Aorta (tissue), 5 donors: ENCODE measurements at regions not wholly inside any gene's neighbourhood (a gene's known extent, or its start where the extent isn't known, plus 50 kb on each side); places are given as distances from the start of the nearest gene placed in this dataset.
"Not testable (repeated sequence)": the region's sequence is repeated elsewhere in the genome, so short reads cannot be mapped to it uniquely, and the experiment has no call there.

Experiments used
- ATAC-seq: fragments of 200-7000 bp; cut with Tn5 transposase; one replicate; pipeline ENCODE4 v1.9.1; 2022; ENCODE audit warnings: moderate library complexity; ENCODE audit not compliant: low FRiP score
- DNase-seq, 2 donors: peaks; one replicate each; pipeline ENCODE4 v3.0.0-alpha.2; 2020
- H3K27ac ChIP-seq, 2 donors: one replicate each; pipeline ENCODE4 v1.5.1; 2013; ENCODE audit warnings: low read length in 2 of 2, mild to moderate bottlenecking in 2 of 2, moderate library complexity in 2 of 2, control low read depth in 1 of 2, inconsistent platforms in 1 of 2, low read depth in 1 of 2
- H3K27me3 ChIP-seq, 2 donors: one replicate each; pipeline ENCODE4 v1.6.1; 2013; ENCODE audit warnings: control low read depth in 1 of 2, low read length in 1 of 2, mild to moderate bottlenecking in 1 of 2, moderate library complexity in 1 of 2; ENCODE audit not compliant: insufficient read depth in 2 of 2, control insufficient read depth in 1 of 2
- H3K36me3 ChIP-seq, 2 donors: one replicate each; pipeline ENCODE4 v1.6.1; 2013; ENCODE audit warnings: control low read depth in 1 of 2, low read length in 1 of 2, mild to moderate bottlenecking in 1 of 2; ENCODE audit not compliant: insufficient read depth in 2 of 2, control insufficient read depth in 1 of 2
- H3K4me1 ChIP-seq, 2 donors: one replicate each; pipeline ENCODE4 v1.6.1; 2013; ENCODE audit warnings: low read length in 2 of 2, control low read depth in 1 of 2, mild to moderate bottlenecking in 1 of 2, moderate library complexity in 1 of 2; ENCODE audit not compliant: insufficient read depth in 2 of 2, control insufficient read depth in 1 of 2
- H3K4me3 ChIP-seq, 2 donors: one replicate each; pipeline ENCODE4 v1.5.1; 2013; ENCODE audit warnings: low read length in 2 of 2, control low read depth in 1 of 2, mild to moderate bottlenecking in 1 of 2
- H3K9me3 ChIP-seq: one replicate; pipeline ENCODE4 v1.6.1; 2013; ENCODE audit warnings: mild to moderate bottlenecking, low read length; ENCODE audit not compliant: control insufficient read depth
- WGBS, 2 donors: extraction: QIAGEN DNeasy Blood & Tissue Kit; methylation state at CpG; one replicate each; pipeline ENCODE4 v1.1.7; 2013; 5-methylcytosine and 5-hydroxymethylcytosine counted together
- intact Hi-C, 2 donors: fragments of 100-400 bp; cut with DNase I; formaldehyde crosslinking; loops; one replicate each; pipeline versions ENCODE4 v1.14.2 to v1.15.0; 2022
- donor health status: healthy with polysubstance abuse.
- donor health status: Bipolar disorder and iron deficiency.
- donor health status: DM: no; HTN: no; CAD: no.
- donor health status: DM: no; HTN: no; CAD: no.
- donor health status: DM: yes; HTN: yes; CAD: no.

DNA sequence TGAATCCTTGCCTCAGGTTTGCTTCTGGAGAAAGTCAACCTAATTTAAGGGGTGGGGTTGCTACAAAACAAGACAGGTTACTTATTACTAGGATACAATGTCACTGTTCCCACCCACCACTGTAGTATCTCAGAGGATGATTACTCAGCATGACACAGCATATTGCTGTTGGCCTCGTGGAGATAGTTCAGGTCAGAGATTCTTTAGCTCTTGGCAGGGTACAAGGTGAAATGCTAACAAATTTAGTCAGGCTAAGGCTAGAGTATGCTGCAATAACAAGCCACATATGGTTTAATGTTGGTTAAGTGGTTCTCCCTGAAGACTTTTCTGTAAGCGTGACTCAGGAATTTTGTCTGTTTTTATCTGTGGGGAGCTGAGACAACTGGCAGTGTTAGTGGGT, 161.8 kb downstream of the EDEM1 start:
- DNase-seq (no peak), ATAC-seq (no peak)
- peaks cover 1% of the 10 kb centered on the region for H3K9me3 ChIP-seq
- no peak overlapping the region for H3K4me3 ChIP-seq
- H3K27me3 ChIP-seq = peaks cover 0 to 3% of the 10 kb centered on the region in 2 donors
- WGBS, 2 donors = 49 to 56% methylated on average over 2 of the region's 2 CpGs
- H3K36me3 ChIP-seq = no peaks in the 10 kb centered on the region
- H3K4me1 ChIP-seq = no peaks in the 10 kb centered on the region
- intact Hi-C loops = no loop called here
- no peak overlapping the region for H3K27ac ChIP-seq

DNA sequence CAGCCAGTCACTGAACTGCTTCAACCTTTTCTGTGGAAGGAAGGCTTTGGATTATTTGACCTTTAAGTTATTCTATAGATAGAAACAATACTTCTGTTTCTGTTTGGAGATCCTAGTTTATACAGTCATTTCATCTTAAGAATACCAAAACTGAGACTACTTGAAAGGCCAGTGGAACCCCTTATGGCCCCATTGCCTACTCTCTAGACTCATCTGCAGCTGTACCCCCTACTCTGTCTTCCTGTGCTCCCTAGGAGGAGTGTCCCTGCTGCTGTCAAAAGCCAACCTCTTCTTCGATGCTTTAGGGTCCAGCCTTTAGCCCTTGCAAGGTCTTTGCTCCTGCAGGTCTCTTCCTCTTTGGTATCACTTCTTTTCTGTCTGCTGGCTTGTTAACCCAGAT, 169.6 kb downstream of the EDEM1 start:
- Histone ChIP-seq H3K27ac (no peak overlapping the region), H3K9me3 (peaks cover 2% of the 10 kb centered on the region), H3K4me3 (no peak overlapping the region), H3K36me3 (no peaks in the 10 kb centered on the region), H3K27me3 (no peaks in the 10 kb centered on the region), H3K4me1 (no peaks in the 10 kb centered on the region)
- 77 to 82% methylated on average over 1 of the region's 1 CpG for WGBS, 2 donors
- no peak for ATAC-seq
- intact Hi-C loops = no loop called here
- no peak for DNase-seq

DNA sequence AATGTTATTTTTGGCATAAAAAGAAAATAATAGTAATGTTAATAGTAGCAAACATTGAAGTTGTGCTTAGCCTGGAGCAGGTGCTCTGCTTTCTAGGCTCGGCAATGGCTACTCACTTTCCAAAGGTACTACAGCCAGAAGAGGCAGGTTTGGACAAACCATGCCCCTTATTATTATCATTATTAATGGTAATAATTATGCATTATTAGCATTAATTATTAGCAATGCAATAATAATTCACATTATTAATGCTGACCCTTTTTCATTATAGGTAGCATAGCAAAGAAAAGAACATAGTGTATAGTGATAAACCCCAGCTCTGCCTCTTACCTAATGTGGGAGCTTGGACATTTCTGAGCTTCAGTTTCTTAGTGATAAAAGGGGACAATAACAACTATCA, 171.4 kb downstream of the EDEM1 start:
- no peak for ATAC-seq
- 95 to 97% methylated on average over 1 of the region's 1 CpG for WGBS, 2 donors
- no peaks in the 10 kb centered on the region for H3K4me1 ChIP-seq

DNA sequence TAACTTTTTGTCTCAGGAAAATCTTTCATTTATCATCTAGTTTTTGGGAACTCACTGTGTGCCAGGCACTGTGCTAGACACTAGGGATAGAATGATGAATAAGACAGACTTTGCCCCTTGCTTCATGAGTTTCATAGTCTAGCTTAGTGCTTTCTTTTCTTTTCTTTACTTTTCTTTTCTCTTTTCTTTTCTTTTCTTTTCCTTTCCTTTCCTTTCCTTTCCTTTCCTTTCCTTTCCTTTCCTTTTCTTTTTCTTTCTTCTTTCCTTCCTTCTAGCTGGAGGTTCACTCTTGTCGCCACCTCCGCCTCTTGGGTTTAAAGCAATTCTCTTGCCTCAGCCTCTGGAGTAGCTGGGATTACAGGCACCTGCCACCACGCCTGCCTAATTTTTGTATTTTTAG, 172.9 kb downstream of the EDEM1 start:
- Histone ChIP-seq H3K36me3 (no peaks in the 10 kb centered on the region), H3K9me3 (peaks cover 2% of the 10 kb centered on the region), H3K4me1 (no peaks in the 10 kb centered on the region), H3K4me3 (no peak overlapping the region), H3K27ac (no peak overlapping the region), H3K27me3 (no peaks in the 10 kb centered on the region)
- 91 to 95% methylated on average over 3 of the region's 3 CpGs for WGBS, 2 donors
- DNase-seq (no peak), ATAC-seq (no peak)
- intact Hi-C loops = no loop called here

More for the DNA sequence above, 171.4 kb downstream of the EDEM1 start:
- no peaks in the 10 kb centered on the region for H3K27me3 ChIP-seq
- H3K4me3 ChIP-seq = no peak overlapping the region
- H3K27ac ChIP-seq = no peak overlapping the region
- intact Hi-C loops = no loop called here
- no peaks in the 10 kb centered on the region for H3K36me3 ChIP-seq
- H3K9me3 ChIP-seq = peaks cover 2% of the 10 kb centered on the region
- DNase-seq = no peak

DNA sequence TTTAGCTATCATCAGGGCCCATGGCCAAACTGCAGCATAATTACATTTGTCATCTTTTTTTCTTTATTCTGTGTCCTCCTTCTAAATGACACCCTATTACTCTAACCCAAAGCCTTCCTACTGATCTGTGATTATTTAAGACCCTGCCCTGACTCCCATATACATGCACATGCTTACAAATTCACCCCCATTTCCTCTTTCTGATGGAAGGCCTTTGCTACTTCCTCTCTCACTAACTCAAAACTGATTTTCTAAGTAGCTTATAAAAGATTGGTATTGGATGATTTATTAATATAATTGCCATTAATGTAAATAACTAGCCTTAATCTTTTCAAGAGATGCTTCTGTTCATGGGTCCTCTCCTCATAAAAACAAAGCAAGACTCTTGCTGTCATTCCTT, 179.2 kb downstream of the EDEM1 start:
- no peak overlapping the region for H3K27ac ChIP-seq
- ATAC-seq (no peak), DNase-seq (no peak)
- H3K27me3 ChIP-seq = no peaks in the 10 kb centered on the region
- intact Hi-C loops = no loop called here
- H3K4me3 ChIP-seq = no peak overlapping the region
- H3K36me3 ChIP-seq = no peaks in the 10 kb centered on the region
- no peaks in the 10 kb centered on the region for H3K4me1 ChIP-seq
- no peaks in the 10 kb centered on the region for H3K9me3 ChIP-seq

DNA sequence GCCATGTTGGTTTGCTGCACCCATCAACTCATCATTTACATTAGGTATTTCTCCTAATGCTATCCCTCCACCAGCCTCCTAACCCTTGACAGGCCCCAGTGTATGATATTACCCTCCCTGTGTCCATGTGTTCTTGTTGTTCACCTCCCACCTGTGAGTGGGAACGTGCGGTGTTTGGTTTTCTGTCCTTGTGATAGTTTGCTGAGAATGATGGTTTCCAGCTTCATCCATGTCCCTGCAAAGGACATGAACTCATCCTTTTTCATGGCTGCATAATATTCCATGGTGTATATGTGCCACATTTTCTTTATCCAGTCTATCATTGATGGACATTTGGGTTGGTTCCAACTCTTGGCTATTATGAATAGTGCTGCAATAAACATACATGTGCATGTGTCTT, 184.0 kb downstream of the EDEM1 start:
- DNase-seq, H3K9me3 ChIP-seq, H3K27me3 ChIP-seq, H3K4me3 ChIP-seq, H3K36me3 ChIP-seq, H3K27ac ChIP-seq, ATAC-seq, intact Hi-C loops, H3K4me1 ChIP-seq: not testable (repeated sequence)
- WGBS, 2 donors = 92 to 94% methylated on average over 2 of the region's 2 CpGs

DNA sequence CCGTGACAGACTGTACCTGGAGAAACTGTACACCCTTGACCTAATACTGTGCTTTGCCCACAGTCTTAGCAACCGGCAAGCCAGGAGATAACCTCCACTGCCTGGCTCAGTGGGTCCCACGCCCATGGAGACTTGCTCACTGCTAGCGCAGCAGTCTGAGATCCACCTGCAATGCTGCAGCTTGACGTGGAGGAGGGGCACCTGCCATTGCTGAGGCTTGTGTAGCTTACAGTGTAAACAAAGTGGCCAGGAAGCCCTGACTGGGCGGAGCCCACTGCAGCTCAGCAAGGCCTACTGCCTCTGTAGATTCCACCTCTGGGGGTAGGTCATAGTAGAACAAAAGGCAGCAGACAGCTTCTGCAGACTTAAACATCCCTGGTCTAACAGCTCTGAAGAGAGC, 189.3 kb downstream of the EDEM1 start:
- H3K4me1 ChIP-seq = no peaks in the 10 kb centered on the region
- WGBS, 2 donors = 62 to 65% methylated on average over 6 of the region's 6 CpGs
- H3K9me3 ChIP-seq = no peaks in the 10 kb centered on the region
- no peaks in the 10 kb centered on the region for H3K27me3 ChIP-seq
- no peak overlapping the region for H3K27ac ChIP-seq
- H3K4me3 ChIP-seq = no peak overlapping the region
- no peak for ATAC-seq
- intact Hi-C loops = no loop called here
- no peak for DNase-seq
- H3K36me3 ChIP-seq = no peaks in the 10 kb centered on the region

DNA sequence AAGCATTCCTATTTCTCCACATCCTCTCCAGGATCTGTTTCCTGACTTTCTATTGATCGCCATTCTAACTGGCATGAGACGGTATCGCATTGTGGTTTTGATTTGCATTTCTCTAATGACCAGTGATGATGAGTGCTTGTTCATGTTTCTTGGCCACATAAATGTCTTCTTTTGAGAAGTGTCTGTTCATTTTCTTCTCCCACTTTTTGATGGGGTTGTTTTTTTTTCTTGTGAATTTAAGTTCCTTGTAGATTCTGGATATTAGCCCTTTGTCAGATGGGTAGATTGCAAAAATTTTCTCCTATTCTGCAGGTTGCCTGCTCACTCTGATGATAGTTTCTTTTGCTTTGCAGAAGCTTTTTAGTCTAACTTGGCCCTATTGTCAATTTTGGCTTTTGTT, 191.8 kb downstream of the EDEM1 start:
- ATAC-seq, intact Hi-C loops, H3K27ac ChIP-seq, H3K4me3 ChIP-seq, H3K9me3 ChIP-seq, H3K36me3 ChIP-seq, H3K27me3 ChIP-seq, DNase-seq, H3K4me1 ChIP-seq: not testable (repeated sequence)
- WGBS, 2 donors = 96 to 97% methylated on average over 3 of the region's 3 CpGs

DNA sequence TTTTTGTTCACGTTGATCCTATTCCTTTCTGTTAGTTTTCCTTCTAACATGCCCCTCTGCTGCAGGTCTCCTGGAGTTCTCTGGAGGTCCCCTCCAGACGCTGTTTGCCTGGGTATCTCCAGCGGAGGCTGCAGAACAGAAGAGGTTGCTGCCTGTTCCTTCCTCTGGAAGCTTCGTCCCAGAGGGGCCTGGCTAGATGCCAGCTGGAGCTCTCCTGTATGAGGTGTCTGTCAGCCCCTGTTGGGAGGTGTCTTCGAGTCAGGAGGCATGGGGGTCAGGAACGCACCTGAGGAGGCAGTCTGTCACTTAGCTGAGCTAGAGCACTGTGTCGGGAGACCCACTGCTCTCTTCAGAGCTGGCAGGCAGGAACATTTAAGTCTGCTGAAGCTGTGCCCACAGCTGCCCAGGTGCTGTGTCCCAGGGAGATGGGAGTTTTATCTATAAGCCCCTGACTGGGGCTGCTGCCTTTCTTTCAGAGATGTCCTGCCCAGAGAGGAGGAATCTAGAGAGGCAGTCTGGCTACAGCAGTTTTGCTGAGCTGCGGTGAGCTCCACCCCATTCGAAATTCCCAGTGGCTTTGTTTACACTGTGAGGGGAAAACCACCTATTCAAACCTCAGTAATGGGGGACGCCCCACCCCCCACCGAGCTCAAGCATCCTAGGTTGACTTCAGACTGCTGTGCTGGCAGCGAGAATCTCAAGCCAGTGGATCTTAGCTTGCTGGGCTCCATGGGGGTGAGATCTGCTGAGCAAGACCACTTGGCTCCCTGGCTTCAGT, 196.2 kb downstream of the EDEM1 start:
- intact Hi-C loops, DNase-seq: not testable (repeated sequence)

More for the DNA sequence above, 196.2 kb downstream of the EDEM1 start:
- not testable (repeated sequence) for H3K4me1 ChIP-seq, H3K36me3 ChIP-seq, H3K27me3 ChIP-seq, H3K4me3 ChIP-seq, ATAC-seq, H3K9me3 ChIP-seq, H3K27ac ChIP-seq
- WGBS, 2 donors = 76 to 78% methylated on average over 12 of the region's 12 CpGs
